GM19455 (cell line): ENCODE measurements at regions not wholly inside any gene's neighbourhood (a gene's known extent, or its start where the extent isn't known, plus 50 kb on each side); places are given as distances from the start of the nearest gene placed in this dataset.

Source experiments
- ATAC-seq: cut with Tn5 transposase; IDR thresholded peaks from one replicate; pipeline ENCODE4 v1.9.1; 2021; ENCODE audit not compliant: unreplicated experiment

DNA sequence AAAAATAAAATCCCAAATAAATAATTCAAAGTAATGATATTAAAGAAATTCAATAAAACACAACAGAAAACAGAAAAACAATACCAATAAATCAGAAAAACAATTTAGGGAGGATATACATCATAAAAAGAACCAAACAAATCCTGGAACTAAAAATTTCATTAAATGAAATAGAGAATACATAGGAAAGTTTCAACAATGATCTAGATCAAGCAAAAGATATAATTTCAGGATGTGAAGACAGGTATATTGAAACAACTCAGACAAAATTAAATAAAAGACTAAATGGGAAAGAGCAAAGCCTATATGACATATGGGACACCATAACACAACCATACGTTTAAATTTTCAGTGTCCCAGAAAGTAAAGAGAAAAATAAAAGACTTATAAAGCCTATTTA lies 85.1 kb upstream of the GHR start:
- ATAC-seq, result no peak

DNA sequence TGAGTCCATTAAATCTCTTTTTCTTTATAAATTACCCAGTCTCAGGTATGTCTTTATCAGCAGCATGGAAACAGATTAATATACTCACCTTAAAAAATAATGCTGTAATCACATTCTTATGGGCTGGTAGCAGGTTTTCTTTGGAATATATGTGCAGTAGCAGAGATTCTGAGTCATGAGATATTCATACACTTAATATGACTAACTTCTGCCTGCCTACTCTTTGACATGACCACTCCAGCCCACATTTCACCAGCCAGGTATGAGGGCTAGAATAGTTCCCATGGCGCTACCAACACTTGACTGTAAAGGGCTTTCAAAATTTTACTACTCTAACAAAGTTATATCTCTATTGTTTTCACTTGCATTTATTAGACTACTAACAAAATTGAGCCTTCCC lies 74.1 kb upstream of the GHR start:
- ATAC-seq, result no peak

DNA sequence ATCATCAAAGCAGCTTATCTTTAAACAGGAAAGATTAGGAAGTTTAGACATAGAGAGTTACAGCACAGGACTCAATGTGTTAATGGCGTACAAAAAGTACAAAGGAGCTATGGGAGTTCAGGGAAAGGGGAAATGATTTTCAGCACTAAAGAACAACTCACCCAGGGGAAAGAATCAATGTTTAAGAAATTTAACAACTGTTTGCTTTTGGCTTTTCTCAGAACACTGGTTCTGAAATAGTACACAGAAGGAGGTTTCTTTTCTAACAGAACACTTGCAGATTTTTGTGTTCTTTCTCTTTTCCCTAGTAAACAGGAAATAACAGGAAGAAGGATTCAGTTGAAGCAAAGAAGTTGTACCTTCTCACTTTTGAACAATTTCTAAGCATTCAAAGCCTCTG lies 71.3 kb upstream of the GHR start:
- ATAC-seq, result no peak

DNA sequence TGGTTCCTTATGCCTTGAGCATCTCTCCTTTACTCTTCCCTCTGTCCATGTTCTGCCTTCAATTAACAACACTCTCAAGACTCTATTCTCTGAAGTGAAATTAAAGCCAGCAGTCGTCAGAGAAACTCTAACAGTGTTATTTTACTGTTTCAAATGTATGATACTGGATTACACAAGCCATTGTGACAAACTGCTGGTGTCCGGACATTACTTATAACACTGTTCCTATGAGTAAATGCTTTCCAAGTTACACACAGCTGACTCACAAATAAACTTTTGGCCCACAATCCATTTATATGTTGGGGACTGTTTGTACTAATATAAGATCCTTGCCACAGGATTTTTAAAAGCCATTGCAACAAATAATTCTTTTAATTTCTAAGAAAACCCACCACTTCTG lies 63.2 kb upstream of the GHR start:
- no peak for ATAC-seq

DNA sequence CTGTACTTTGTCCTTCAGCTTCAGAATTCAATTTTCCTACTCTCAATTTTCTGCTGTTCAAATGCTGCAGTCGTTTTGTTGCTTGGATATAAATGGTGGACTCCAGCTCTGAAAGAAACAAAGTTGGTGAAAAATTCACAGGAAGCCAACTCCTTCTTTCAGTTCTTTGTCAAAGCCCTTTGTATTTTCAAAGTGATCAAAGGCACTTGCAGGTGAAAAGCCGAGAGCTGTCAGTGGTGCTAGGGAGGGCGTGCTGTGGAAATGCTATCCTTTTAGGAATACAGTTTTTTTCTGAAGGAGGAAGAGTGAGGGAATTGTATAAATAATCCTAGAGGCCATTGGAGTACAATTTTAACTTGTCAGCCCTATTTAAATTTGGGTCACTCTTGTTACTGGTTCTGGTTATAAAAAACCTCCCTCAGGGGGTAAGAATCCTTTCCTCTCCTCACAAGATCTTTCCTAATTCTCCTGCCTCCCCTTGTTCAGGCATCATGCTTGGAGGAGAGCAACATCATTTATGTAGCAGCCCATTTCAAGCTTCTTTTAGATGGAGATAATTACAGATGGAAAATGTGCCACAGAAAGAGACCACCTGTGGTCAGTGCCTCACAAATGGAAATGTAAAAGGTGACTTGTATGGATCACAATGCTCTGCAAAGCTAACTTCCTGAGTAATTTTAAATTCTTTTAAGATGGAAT lies 62.5 kb upstream of the GHR start:
- ATAC-seq, result no peak

DNA sequence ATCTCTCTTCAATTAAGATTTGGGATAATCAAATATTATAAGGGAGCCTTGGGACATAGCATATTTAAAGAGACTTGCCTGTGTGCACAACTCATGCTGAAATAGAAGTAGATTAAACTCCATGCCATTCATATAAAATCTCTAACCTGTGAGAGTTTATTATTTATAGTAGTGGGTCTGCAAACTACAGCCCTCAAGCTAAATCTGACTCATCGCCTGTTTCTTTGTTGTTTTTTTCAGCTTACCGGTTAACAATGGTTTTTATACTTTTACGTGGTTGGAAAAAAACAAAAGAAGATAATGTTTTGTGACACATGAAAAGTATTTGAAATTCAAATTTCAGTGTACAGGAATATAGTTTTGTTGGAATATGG lies 61.9 kb upstream of the GHR start:
- ATAC-seq, result no peak

DNA sequence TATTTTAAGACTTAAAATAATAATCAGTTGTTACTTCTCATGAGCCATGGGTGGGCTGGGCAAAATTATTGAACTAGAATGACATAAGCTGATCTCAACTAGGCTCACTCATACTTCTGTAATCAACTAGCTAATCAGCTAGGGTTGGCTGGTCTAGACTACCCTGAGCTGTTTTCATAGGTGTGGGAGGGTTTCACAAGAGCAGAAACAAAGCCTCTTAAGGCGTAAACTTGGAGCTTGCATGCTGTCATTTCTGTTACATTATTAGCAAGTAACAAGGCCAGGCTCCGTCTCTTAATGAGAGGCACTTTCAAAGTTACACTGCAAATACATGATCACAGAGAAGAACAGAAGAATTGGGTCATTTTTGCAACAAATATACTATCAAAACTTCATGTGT lies 57.2 kb upstream of the GHR start:
- no peak for ATAC-seq
